Keratinocyte (primary cell): ENCODE measurements at regions not wholly inside any gene's neighbourhood (a gene's known extent, or its start where the extent isn't known, plus 50 kb on each side); places are given as distances from the start of the nearest gene placed in this dataset.
"Not testable (repeated sequence)": the region's sequence is repeated elsewhere in the genome, so short reads cannot be mapped to it uniquely, and the experiment has no call there.

Source experiments
- DNase-seq: peaks from one replicate; pipeline ENCODE4 v3.0.0-alpha.2; 2011; ENCODE audit warnings: low read depth, missing footprints, low spot score
- FAIRE-seq: peaks from 2 replicates; lab custom pipeline; 2011; peaks lifted over from hg19 to GRCh38; lab: Jason Lieb, UNC
- H2AFZ ChIP-seq: 2 replicates; pipeline ENCODE4 v1.6.0; 2012; ENCODE audit warnings: low read length, control low read depth, inconsistent platforms; ENCODE audit not compliant: control insufficient read depth
- H3K27ac ChIP-seq: 2 replicates; pipeline ENCODE4 v1.5.1; 2011; ENCODE audit warnings: low read length; ENCODE audit not compliant: control insufficient read depth, insufficient read depth
- H3K27me3 ChIP-seq: 3 replicates; pipeline ENCODE4 v1.6.0; 2011; ENCODE audit warnings: low read length; ENCODE audit not compliant: control insufficient read depth, insufficient read depth; ENCODE audit errors: extremely low read depth
- H3K36me3 ChIP-seq, 2 experiments: 2 replicates in 1 of 2; 3 replicates in 1 of 2; pipeline ENCODE4 v1.5.1; 2011; ENCODE audit warnings: low read length in 2 of 2, mild to moderate bottlenecking in 1 of 2; ENCODE audit not compliant: control insufficient read depth in 2 of 2, insufficient read depth in 2 of 2; ENCODE audit errors: extremely low read depth in 1 of 2
- H3K4me1 ChIP-seq: 3 replicates; pipeline ENCODE4 v1.5.1; 2011; ENCODE audit warnings: low read length; ENCODE audit not compliant: control insufficient read depth, insufficient read depth; ENCODE audit errors: extremely low read depth
- H3K4me2 ChIP-seq: 3 replicates; pipeline ENCODE4 v1.6.0; 2011; ENCODE audit warnings: low read depth, low read length; ENCODE audit not compliant: control insufficient read depth, insufficient read depth; ENCODE audit errors: extremely low read depth
- H3K4me3 ChIP-seq, 3 experiments: fragments of 200-600 bp in 1 of 3; sonication (generic) in 1 of 3; 2 replicates in 2 of 3; 3 replicates in 1 of 3; pipeline ENCODE4 v1.5.1; 2011 to 2016; ENCODE audit warnings: low read length in 3 of 3, mild to moderate bottlenecking in 3 of 3, control low read depth in 2 of 3, inconsistent platforms in 1 of 3, low read depth in 1 of 3, mixed read lengths in 1 of 3, mixed run types in 1 of 3, moderate library complexity in 1 of 3; ENCODE audit not compliant: control insufficient read depth in 2 of 3, insufficient read depth in 2 of 3; ENCODE audit errors: extremely low read depth in 1 of 3
- H3K79me2 ChIP-seq: 2 replicates; pipeline ENCODE4 v1.6.0; 2012; ENCODE audit warnings: low read length; ENCODE audit not compliant: control insufficient read depth, insufficient read depth
- H3K9ac ChIP-seq: 3 replicates; pipeline ENCODE4 v1.6.0; 2011; ENCODE audit warnings: low read length; ENCODE audit not compliant: control insufficient read depth, insufficient read depth; ENCODE audit errors: extremely low read depth
- H3K9me1 ChIP-seq: 3 replicates; pipeline ENCODE4 v1.6.0; 2011; ENCODE audit warnings: low read length; ENCODE audit not compliant: control insufficient read depth, insufficient read depth; ENCODE audit errors: extremely low read depth
- H3K9me3 ChIP-seq: 2 replicates; pipeline ENCODE4 v1.5.1; 2012; ENCODE audit warnings: low read depth, low read length; ENCODE audit not compliant: control insufficient read depth
- H4K20me1 ChIP-seq: 3 replicates; pipeline ENCODE4 v1.6.0; 2011; ENCODE audit warnings: low read length; ENCODE audit not compliant: control insufficient read depth, insufficient read depth; ENCODE audit errors: extremely low read depth
- CTCF ChIP-seq, 3 experiments: IDR thresholded peaks in 1 of 3; conservative IDR thresholded peaks in 1 of 3; optimal IDR thresholded peaks in 1 of 3; 2 replicates in 2 of 3; 3 replicates in 1 of 3; pipeline versions ENCODE3 to v1.5.1; 2011; ENCODE audit warnings: low read length in 3 of 3, mild to moderate bottlenecking in 3 of 3, moderate library complexity in 2 of 3, control low read depth in 1 of 3, inconsistent platforms in 1 of 3; ENCODE audit not compliant: insufficient read depth in 2 of 3; ENCODE audit errors: extremely low read depth in 1 of 3
- EZH2 ChIP-seq: IDR thresholded peaks from one replicate; pipeline ENCODE4 v1.6.1; 2012; ENCODE audit warnings: inconsistent platforms, mild to moderate bottlenecking, low read length, moderate library complexity
- dilution Hi-C: fragments of 300-500 bp; cut with MboI; formaldehyde crosslinking; loops from one replicate; pipeline ENCODE4 v1.7.0; 2020; ENCODE audit warnings: low sequenced_read_pairs; ENCODE audit not compliant: extremely low pct_ligation_motif_present

GRCh38 chr14:84483072-84483420 is 1046.9 kb upstream of the FLRT2 start:
- Histone ChIP-seq H3K27ac (no peak overlapping the region), H3K79me2 (no peaks in the 10 kb centered on the region), H3K36me3 (no peaks in the 10 kb centered on the region), H3K4me1 (peaks cover 17% of the 10 kb centered on the region), H3K9me1 (no peaks in the 10 kb centered on the region), H3K9me3 (no peaks in the 10 kb centered on the region), H3K27me3 (no peaks in the 10 kb centered on the region), H3K4me2 (no peak overlapping the region), H4K20me1 (no peaks in the 10 kb centered on the region), H3K4me3 (no peak overlapping the region), H3K9ac (no peak overlapping the region), H2AFZ (no peak overlapping the region)
- no peak for DNase-seq
- no peak for FAIRE-seq
- dilution Hi-C loops: no loop called here
- TF ChIP-seq EZH2: no peak
- TF ChIP-seq CTCF (optimal IDR thresholded peaks at IDR 0.05 in 1 of 3, IDR thresholded peaks at IDR 0.05 in 1 of 3, conservative IDR thresholded peaks at IDR 0.05 in 1 of 3; ENCODE audit: extremely low read depth in 1 of 3, insufficient read depth in 2 of 3, low read length in 3 of 3): no peak

- H2AFZ ChIP-seq, H4K20me1 ChIP-seq, H3K9ac ChIP-seq, DNase-seq, H3K9me3 ChIP-seq, H3K27ac ChIP-seq, H3K27me3 ChIP-seq, H3K9me1 ChIP-seq, H3K79me2 ChIP-seq, H3K4me2 ChIP-seq, H3K36me3 ChIP-seq, FAIRE-seq, dilution Hi-C loops, H3K4me3 ChIP-seq: not testable (repeated sequence)
- peaks cover 17% of the 10 kb centered on the region for H3K4me1 ChIP-seq
These were observed 1045.7 kb upstream of the FLRT2 start for GRCh38 chr14:84484243-84484642.

- dilution Hi-C loops: no loop called here
- Histone ChIP-seq H3K36me3 (no peaks in the 10 kb centered on the region), H3K4me1 (peaks cover 17% of the 10 kb centered on the region), H3K9me1 (no peaks in the 10 kb centered on the region), H3K4me3 (no peak overlapping the region), H3K27ac (no peak overlapping the region), H3K9ac (no peak overlapping the region), H3K27me3 (no peaks in the 10 kb centered on the region), H3K4me2 (no peak overlapping the region), H4K20me1 (no peaks in the 10 kb centered on the region), H3K9me3 (no peaks in the 10 kb centered on the region), H3K79me2 (no peaks in the 10 kb centered on the region), H2AFZ (no peak overlapping the region)
- no peak for TF ChIP-seq EZH2
- no peak for TF ChIP-seq CTCF (optimal IDR thresholded peaks at IDR 0.05 in 1 of 3, IDR thresholded peaks at IDR 0.05 in 1 of 3, conservative IDR thresholded peaks at IDR 0.05 in 1 of 3; ENCODE audit: extremely low read depth in 1 of 3, insufficient read depth in 2 of 3, low read length in 3 of 3)
- DNase-seq (no peak), FAIRE-seq (no peak)
These were observed 1044.9 kb upstream of the FLRT2 start for GRCh38 chr14:84485036-84485435.
